Astrocyte of the cerebellum (primary cell): ENCODE measurements at regions not wholly inside any gene's neighbourhood (a gene's known extent, or its start where the extent isn't known, plus 50 kb on each side); places are given as distances from the start of the nearest gene placed in this dataset.

Experiments used
- DNase-seq: peaks from one replicate; pipeline ENCODE4 v3.0.0-alpha.2; 2011; ENCODE audit warnings: low read depth
- H3K4me3 ChIP-seq: 2 replicates; pipeline ENCODE4 v1.5.1; 2011; ENCODE audit warnings: mild to moderate bottlenecking, low read depth, low read length, moderate library complexity
- CTCF ChIP-seq: IDR thresholded peaks from 2 replicates; pipeline ENCODE4 v1.5.1; 2012; ENCODE audit warnings: low read length, low read depth, moderate library complexity, mild to moderate bottlenecking; ENCODE audit errors: missing control alignments
- in situ Hi-C: cut with HindIII; loops from 2 replicates; pipeline ENCODE4 v1.10.0; 2017; ENCODE audit warnings: low sequenced_read_pairs

- no peak for TF ChIP-seq CTCF
- no peak overlapping the region for H3K4me3 ChIP-seq
- in situ Hi-C loops = no loop called here
- DNase-seq = no peak
Measured at GRCh38 chr10:120314442-120314841, 142.6 kb upstream of the PLPP4 start.

- no peak overlapping the region for H3K4me3 ChIP-seq
- no peak for DNase-seq
- TF ChIP-seq CTCF = no peak
- in situ Hi-C loops = no loop called here
Measured at GRCh38 chr10:120318862-120319261, 138.2 kb upstream of the PLPP4 start.

GRCh38 chr10:120327675-120328074, 129.4 kb upstream of the PLPP4 start:
- TF ChIP-seq CTCF = no peak
- H3K4me3 ChIP-seq = no peak overlapping the region
- DNase-seq = no peak
- in situ Hi-C loops = no loop called here

GRCh38 chr10:120328647-120329046, 128.4 kb upstream of the PLPP4 start:
- DNase-seq = no peak
- TF ChIP-seq CTCF = no peak
- no peak overlapping the region for H3K4me3 ChIP-seq
- in situ Hi-C loops = no loop called here

- in situ Hi-C loops = no loop called here
- H3K4me3 ChIP-seq = no peak overlapping the region
- TF ChIP-seq CTCF = no peak
- no peak for DNase-seq
Measured at GRCh38 chr10:120335553-120335952, 121.5 kb upstream of the PLPP4 start.

- no peak overlapping the region for H3K4me3 ChIP-seq
- TF ChIP-seq CTCF = no peak
- in situ Hi-C loops = no loop called here
- no peak for DNase-seq
Measured at GRCh38 chr10:120336306-120336910, 120.6 kb upstream of the PLPP4 start.
